PC-3 (cell line): ENCODE measurements at regions not wholly inside any gene's neighbourhood (a gene's known extent, or its start where the extent isn't known, plus 50 kb on each side); places are given as distances from the start of the nearest gene placed in this dataset.

Experiments
- CTCF ChIP-seq: fragments of 300-600 bp; sonication (generic); conservative IDR thresholded peaks from 2 replicates; pipeline ENCODE4 v1.5.1; 2017; ENCODE audit warnings: antibody characterized with exemption, low read depth, mild to moderate bottlenecking, low read length
- EZH2 ChIP-seq: fragments of 300-600 bp; sonication (generic); IDR thresholded peaks from one replicate; pipeline ENCODE4 v1.6.1; 2017; ENCODE audit warnings: antibody characterized with exemption, mild to moderate bottlenecking, low read length; ENCODE audit not compliant: unreplicated experiment

- TF ChIP-seq EZH2 = no peak
- TF ChIP-seq CTCF = no peak
These were observed 374.8 kb downstream of the INHBA start for GRCh38 chr7:41328131-41328530.
